GM12891 (cell line): ENCODE measurements at regions not wholly inside any gene's neighbourhood (a gene's known extent, or its start where the extent isn't known, plus 50 kb on each side); places are given as distances from the start of the nearest gene placed in this dataset.

Experiments used
- DNase-seq: peaks from one replicate; pipeline ENCODE4 v3.0.0; 2011; ENCODE audit warnings: low spot score; ENCODE audit not compliant: insufficient read length
- FAIRE-seq: peaks from 2 replicates; lab custom pipeline; 2011; peaks lifted over from hg19 to GRCh38; lab: Jason Lieb, UNC
- PAX5 ChIP-seq: IDR thresholded peaks from 2 replicates; pipeline ENCODE4 v1.6.1; 2011; ENCODE audit warnings: low read length, moderate library complexity, mild to moderate bottlenecking; ENCODE audit not compliant: insufficient read depth, severe bottlenecking
- POLR2A ChIP-seq: IDR thresholded peaks from 2 replicates; pipeline ENCODE4 v1.6.1; 2011; ENCODE audit warnings: low read depth, low read length, control low read depth
- POLR2AphosphoS5 ChIP-seq: IDR thresholded peaks from 2 replicates; pipeline ENCODE4 v1.6.1; 2011; ENCODE audit warnings: low read depth, low read length, control low read depth
- POU2F2 ChIP-seq: IDR thresholded peaks from 2 replicates; pipeline ENCODE4 v1.6.1; 2011; ENCODE audit warnings: low read depth, mild to moderate bottlenecking, control low read depth, low read length, moderate library complexity
- SPI1 ChIP-seq: IDR thresholded peaks from 2 replicates; pipeline ENCODE4 v1.6.1; 2011; ENCODE audit warnings: low read depth, low read length, control low read depth
- TAF1 ChIP-seq: IDR thresholded peaks from 2 replicates; pipeline ENCODE4 v1.6.1; 2011; ENCODE audit warnings: low read depth, low read length, control low read depth

DNA sequence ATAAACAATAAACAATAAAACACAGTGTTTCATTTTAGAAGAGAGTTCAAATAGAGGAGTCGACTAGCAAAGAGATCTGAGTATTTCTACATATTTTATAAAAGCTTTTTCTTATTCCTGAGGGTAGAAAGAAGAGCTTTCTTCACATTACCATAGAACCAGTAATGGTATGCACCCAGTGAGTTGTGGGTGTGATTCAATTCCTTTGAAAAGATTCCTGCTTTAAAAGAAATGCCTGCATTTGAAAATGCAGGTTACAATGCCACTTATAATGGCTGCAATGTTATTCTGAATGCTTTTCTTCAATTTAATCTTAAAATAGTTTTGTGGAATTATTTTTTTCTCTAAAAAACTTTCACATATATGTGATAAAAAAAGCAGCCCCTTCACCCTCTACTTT lies 178.1 kb downstream of the CDC14C start:
- FAIRE-seq (no peak), DNase-seq (no peak)

GRCh38 chr7:49111706-49112105 lies 187.4 kb downstream of the CDC14C start:
- no peak for TF ChIP-seq PAX5
- no peak for TF ChIP-seq POU2F2
- TF ChIP-seq TAF1 = no peak
- TF ChIP-seq POLR2A = no peak
- no peak for TF ChIP-seq SPI1
- no peak for TF ChIP-seq POLR2AphosphoS5
- FAIRE-seq (no peak), DNase-seq (no peak)

More for the DNA sequence above, 178.1 kb downstream of the CDC14C start:
- TF ChIP-seq POU2F2 (no peak), POLR2A (no peak), PAX5 (no peak), POLR2AphosphoS5 (no peak), SPI1 (no peak), TAF1 (no peak)

- no peak for TF ChIP-seq TAF1
- TF ChIP-seq POLR2AphosphoS5 = no peak
- no peak for TF ChIP-seq POLR2A
- no peak for TF ChIP-seq POU2F2
- no peak for TF ChIP-seq SPI1
- no peak for TF ChIP-seq PAX5
- no peak for FAIRE-seq
Measured at GRCh38 chr7:49112222-49112621, 187.9 kb downstream of the CDC14C start.

DNA sequence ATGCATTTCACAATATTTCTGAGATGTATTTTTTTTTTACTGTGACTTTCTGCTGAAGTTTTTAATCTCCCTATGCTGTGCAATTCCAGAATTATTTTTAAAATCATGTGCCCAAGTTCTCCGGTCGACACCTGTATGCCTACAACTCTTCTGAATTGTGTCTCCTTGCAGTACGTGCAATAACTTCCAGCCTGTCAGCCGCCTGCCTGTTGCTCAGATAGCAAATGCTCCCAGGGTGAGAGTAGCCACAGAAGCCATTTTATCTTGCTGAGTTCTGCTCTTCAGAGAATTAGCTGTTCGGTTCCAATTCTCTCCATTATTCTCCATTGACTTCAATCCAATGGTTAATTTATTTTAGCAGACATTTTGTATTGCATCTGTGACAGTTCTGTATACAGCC lies 188.3 kb downstream of the CDC14C start:
- TF ChIP-seq PAX5 (no peak), TAF1 (no peak), POLR2A (no peak), POU2F2 (no peak), POLR2AphosphoS5 (no peak)
- FAIRE-seq (no peak), DNase-seq (no peak)

More at GRCh38 chr7:49112222-49112621, 187.9 kb downstream of the CDC14C start:
- no peak for DNase-seq

DNA sequence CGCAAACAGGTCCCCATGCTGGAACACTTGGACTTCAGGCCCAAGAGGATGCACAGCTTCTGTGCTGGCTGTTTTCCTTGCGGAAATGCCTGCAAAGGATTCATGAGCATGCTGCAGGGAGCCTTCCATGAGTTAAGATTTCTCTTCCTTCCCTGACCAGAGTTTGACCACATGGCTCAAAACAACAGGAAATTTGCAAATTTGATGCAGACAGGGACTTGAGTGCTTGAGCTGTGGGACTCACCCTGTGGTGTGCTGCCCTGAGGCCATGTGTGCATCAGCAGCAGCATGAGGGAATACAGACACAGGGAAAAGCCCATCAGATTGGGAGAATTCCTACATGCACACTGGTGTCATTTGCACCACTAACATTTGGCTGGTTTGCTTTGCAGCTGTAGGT lies 195.4 kb downstream of the CDC14C start:
- no peak for DNase-seq
- TF ChIP-seq TAF1 = no peak
- TF ChIP-seq POLR2AphosphoS5 = no peak
- TF ChIP-seq POLR2A = no peak
- no peak for TF ChIP-seq POU2F2
- no peak for TF ChIP-seq PAX5
- TF ChIP-seq SPI1 = no peak
- FAIRE-seq = no peak

- DNase-seq = no peak
- TF ChIP-seq POLR2A = no peak
- TF ChIP-seq SPI1 = no peak
- no peak for TF ChIP-seq POU2F2
- TF ChIP-seq POLR2AphosphoS5 = no peak
- no peak for TF ChIP-seq TAF1
- TF ChIP-seq PAX5 = no peak
- FAIRE-seq = no peak
Measured at GRCh38 chr7:49125246-49125645, 200.9 kb downstream of the CDC14C start.

- DNase-seq = no peak
- no peak for FAIRE-seq
- TF ChIP-seq POLR2A (no peak), TAF1 (no peak), POU2F2 (no peak), PAX5 (no peak), SPI1 (no peak)
Measured at GRCh38 chr7:49127359-49127913, 203.1 kb downstream of the CDC14C start.

DNA sequence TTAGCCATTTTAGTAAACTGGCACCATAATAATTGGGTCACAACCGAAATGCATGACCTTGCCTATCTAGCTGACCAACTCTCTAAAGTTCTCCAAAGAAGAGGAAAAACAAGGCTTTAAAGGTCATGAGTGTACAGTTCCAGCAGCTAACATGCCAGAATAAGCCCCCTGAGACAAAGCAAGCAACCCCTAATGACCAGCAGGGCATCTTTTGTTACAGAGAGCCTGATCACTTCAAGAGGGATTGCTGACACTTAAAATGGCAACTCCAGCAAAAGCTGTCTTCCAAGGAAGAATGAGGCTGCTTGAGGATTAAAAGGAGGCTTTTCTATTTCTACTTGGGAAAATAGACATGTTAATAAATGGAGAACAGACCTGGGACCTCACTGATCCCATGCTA lies 213.6 kb downstream of the CDC14C start:
- FAIRE-seq (no peak), DNase-seq (no peak)
- TF ChIP-seq POLR2A (no peak), TAF1 (no peak), PAX5 (no peak), POU2F2 (no peak), POLR2AphosphoS5 (no peak), SPI1 (no peak)

DNA sequence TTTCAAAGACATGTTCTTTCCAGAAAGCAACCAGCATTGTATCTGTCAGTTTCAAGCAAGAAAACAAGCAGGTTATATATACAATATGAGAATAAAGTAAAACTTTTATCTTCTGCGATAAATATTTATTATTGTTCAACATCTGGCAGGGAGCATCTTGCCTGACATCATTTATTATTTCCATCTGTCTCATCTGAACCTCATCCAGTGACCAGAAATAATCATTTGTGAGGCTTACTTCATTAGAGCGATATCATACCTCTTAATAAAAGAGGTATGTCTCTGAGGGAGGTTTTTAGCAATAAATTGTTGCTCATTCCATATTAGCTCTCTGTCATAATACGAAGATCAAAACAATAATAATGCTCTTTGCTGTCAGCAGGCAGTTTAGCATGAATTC lies 226.1 kb downstream of the CDC14C start:
- DNase-seq (no peak), FAIRE-seq (no peak)
- no peak for TF ChIP-seq TAF1
- no peak for TF ChIP-seq SPI1
- no peak for TF ChIP-seq PAX5
- TF ChIP-seq POU2F2 = no peak
- no peak for TF ChIP-seq POLR2A
- TF ChIP-seq POLR2AphosphoS5 = no peak

DNA sequence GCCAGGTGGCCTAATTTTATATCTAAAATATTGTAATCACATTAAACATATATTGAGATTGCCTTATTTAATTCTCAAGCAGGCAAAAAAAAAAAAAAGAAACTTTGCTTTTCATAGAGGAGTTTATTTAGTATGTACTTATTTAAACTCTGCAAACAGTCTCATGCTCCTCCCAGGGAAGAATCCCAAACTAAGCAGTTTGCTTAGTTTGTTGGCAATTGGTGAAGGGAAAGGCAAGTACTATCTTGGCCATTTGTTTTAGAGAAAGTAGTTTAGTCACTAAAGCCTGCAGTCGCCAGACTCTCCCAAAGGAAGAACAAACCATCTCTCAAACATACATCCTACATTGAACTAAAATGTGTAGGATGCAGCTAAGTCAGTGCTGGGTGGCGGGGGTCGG lies 226.8 kb downstream of the CDC14C start:
- no peak for TF ChIP-seq POLR2A
- no peak for TF ChIP-seq POLR2AphosphoS5
- TF ChIP-seq SPI1 = no peak
- TF ChIP-seq PAX5 = no peak
- no peak for TF ChIP-seq TAF1
- TF ChIP-seq POU2F2 = no peak
- no peak for FAIRE-seq
- no peak for DNase-seq

DNA sequence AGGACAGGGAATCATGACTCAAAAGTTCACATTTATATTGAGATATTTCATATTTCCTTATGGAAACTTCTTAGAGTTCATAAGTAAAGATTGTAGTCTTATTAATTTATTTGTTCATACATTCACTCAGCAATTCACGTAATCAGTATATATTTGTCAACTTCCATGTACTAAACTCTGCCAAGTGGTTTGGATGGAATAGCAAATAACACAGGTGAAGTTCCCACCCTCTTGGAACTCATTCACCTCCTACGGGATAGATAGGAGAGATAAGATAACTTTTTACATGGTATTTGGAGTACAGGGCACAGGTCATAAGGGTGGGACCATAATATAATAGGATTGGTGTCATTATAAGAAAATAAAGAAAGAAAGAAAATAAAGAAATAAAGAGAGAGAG lies 234.0 kb downstream of the CDC14C start:
- TF ChIP-seq PAX5 (no peak), SPI1 (no peak), POLR2AphosphoS5 (no peak), POLR2A (no peak), TAF1 (no peak), POU2F2 (no peak)
- DNase-seq (no peak), FAIRE-seq (no peak)
